ENCODE measurements at regions not wholly inside any gene's neighbourhood (a gene's known extent, or its start where the extent isn't known, plus 50 kb on each side); places are given as distances from the start of the nearest gene placed in this dataset.

DNA sequence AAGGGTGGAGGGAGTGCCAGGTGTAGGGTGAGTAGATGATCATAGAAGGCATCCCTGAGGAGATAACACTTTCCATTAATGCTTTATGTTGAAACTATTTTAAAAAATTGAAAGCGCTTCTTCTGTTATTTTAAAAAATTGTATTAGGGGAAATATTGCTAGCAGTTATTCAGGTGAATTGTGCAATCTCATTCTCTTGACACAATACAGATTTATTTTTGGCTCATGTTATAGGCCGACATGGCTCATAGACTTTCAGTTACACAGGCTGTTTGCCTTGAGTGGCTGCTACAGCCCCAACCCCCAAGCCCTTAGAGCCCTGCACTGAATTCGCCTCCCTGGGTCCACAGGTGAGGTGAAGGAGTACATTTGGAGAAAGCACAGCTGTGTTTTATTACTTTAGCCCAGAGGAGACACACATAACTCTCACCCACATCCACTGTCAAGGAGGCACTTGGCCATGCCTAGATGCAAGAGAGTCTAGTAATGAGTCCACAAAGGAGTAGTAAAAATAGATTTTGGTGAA is 228.2 kb downstream of the RFPL4B start:
- Histone ChIP-seq H3K4me3 (ENCODE audit: low read depth, low read length) (no peak overlapping the region), H3K27ac (no peak overlapping the region), H3K27me3 (replicated peaks) (no peaks in the 10 kb centered on the region), H3K36me3 (replicated peaks) (no peaks in the 10 kb centered on the region)
- in situ Hi-C loops (cut with HindIII; ENCODE audit: low pct_ligation_motif_present, low sequenced_read_pairs) = no loop called here
- TF ChIP-seq, protein P1, sequence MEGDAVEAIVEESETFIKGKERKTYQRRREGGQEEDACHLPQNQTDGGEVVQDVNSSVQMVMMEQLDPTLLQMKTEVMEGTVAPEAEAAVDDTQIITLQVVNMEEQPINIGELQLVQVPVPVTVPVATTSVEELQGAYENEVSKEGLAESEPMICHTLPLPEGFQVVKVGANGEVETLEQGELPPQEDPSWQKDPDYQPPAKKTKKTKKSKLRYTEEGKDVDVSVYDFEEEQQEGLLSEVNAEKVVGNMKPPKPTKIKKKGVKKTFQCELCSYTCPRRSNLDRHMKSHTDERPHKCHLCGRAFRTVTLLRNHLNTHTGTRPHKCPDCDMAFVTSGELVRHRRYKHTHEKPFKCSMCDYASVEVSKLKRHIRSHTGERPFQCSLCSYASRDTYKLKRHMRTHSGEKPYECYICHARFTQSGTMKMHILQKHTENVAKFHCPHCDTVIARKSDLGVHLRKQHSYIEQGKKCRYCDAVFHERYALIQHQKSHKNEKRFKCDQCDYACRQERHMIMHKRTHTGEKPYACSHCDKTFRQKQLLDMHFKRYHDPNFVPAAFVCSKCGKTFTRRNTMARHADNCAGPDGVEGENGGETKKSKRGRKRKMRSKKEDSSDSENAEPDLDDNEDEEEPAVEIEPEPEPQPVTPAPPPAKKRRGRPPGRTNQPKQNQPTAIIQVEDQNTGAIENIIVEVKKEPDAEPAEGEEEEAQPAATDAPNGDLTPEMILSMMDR (IDR thresholded peaks at IDR 0.05; ENCODE audit: low read depth, low read length, missing control alignments) = no peak
- DNase-seq = no peak

DNA sequence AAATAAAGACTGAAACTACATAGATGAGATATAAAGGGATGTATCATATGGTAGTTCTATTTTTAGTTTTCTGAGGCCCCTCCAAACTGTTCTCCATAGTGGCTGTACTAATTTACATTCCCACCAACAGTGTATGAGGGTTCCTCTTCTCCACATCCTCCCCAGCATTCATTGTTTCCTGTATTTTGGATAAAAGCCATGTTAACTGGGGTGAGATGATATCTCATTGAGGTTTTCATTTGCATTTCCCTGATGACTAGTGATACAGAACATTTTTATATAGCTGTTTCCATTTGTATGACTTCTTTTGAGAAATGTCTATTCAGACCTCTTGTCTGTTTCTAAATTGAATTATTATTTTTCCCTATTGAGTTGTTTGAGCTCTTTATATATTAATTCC is 229.3 kb downstream of the RFPL4B start:
- DNase-seq = no peak
- in situ Hi-C loops (cut with HindIII; ENCODE audit: low pct_ligation_motif_present, low sequenced_read_pairs) = no loop called here
- H3K27ac ChIP-seq = no peak overlapping the region
- H3K4me3 ChIP-seq (ENCODE audit: low read depth, low read length) = no peak overlapping the region
- TF ChIP-seq, protein P1 (IDR thresholded peaks at IDR 0.05; ENCODE audit: low read depth, low read length, missing control alignments) = no peak
- H3K36me3 ChIP-seq (replicated peaks) = no peaks in the 10 kb centered on the region
- H3K27me3 ChIP-seq (replicated peaks) = no peaks in the 10 kb centered on the region

DNA sequence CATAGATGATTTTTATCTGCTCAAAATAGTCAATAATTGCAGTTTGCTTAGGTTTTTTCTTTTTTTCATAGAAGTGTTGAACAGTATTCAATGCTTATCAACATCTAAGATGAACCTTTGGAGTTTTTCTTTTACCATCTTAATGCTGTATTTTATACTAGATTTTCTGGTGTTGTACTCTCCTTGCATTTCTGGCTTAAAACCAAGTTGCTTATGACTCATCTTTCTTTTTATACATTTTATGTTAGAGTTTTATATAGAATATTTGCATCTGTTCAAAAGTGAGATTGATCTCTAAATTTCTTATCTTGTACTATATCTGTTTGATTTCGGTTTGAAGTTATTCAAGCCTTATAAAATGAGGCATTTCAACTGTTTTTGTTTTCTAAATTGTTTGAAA is 232.5 kb downstream of the RFPL4B start:
- no peaks in the 10 kb centered on the region for H3K27me3 ChIP-seq (replicated peaks)
- no peaks in the 10 kb centered on the region for H3K36me3 ChIP-seq (replicated peaks)
- H3K27ac ChIP-seq = no peak overlapping the region
- H3K4me3 ChIP-seq (ENCODE audit: low read depth, low read length) = no peak overlapping the region
- in situ Hi-C loops (cut with HindIII; ENCODE audit: low pct_ligation_motif_present, low sequenced_read_pairs) = no loop called here
- DNase-seq = no peak
- TF ChIP-seq, protein P1 (IDR thresholded peaks at IDR 0.05; ENCODE audit: low read depth, low read length, missing control alignments) = no peak

DNA sequence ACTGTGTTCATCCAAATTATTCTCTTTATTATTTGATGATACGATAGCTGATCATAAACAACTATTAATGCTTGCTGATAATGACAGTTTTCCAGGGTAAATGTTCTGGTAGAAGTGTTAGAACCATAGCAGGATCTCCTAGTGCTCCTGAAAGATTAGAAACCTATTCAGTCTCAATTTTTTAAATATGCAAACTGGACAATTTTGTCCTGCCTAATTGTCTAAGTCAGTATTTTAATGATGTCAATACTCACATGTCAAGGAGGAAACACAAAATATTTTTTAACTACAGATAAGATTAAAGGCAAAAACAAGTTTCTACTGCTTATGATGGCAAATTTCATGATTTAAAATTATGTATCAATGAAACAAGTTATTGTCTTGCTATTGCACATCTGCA is 233.9 kb downstream of the RFPL4B start:
- Histone ChIP-seq H3K27ac (no peak overlapping the region), H3K36me3 (replicated peaks) (no peaks in the 10 kb centered on the region), H3K4me3 (ENCODE audit: low read depth, low read length) (no peak overlapping the region), H3K27me3 (replicated peaks) (no peaks in the 10 kb centered on the region)
- TF ChIP-seq, protein P1 (IDR thresholded peaks at IDR 0.05; ENCODE audit: low read depth, low read length, missing control alignments) = no peak
- in situ Hi-C loops (cut with HindIII; ENCODE audit: low pct_ligation_motif_present, low sequenced_read_pairs) = no loop called here
- no peak for DNase-seq

DNA sequence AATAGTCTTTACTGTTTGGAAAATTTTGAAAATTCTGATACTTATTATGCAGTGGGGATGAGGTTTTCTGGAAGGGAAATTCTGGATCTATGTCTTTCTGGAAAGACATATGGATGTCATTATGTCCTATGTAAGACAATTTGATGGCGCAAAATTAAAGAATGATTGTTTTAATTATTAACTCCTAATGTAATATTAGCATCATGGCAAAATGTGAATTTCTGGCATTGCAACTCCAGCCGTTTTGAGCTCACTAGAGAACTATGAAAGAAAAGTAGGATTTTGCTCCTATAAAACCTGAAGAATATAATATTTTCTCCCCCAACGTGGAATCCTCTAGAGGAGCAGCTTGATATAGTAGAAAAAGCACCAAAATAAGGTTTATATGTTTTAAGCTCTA is 243.2 kb downstream of the RFPL4B start:
- Histone ChIP-seq H3K27ac (no peak overlapping the region), H3K36me3 (replicated peaks) (no peaks in the 10 kb centered on the region), H3K27me3 (replicated peaks) (no peaks in the 10 kb centered on the region), H3K4me3 (ENCODE audit: low read depth, low read length) (no peak overlapping the region)
- TF ChIP-seq, protein P1 (IDR thresholded peaks at IDR 0.05; ENCODE audit: low read depth, low read length, missing control alignments) = no peak
- in situ Hi-C loops (cut with HindIII; ENCODE audit: low pct_ligation_motif_present, low sequenced_read_pairs) = no loop called here
- no peak for DNase-seq

DNA sequence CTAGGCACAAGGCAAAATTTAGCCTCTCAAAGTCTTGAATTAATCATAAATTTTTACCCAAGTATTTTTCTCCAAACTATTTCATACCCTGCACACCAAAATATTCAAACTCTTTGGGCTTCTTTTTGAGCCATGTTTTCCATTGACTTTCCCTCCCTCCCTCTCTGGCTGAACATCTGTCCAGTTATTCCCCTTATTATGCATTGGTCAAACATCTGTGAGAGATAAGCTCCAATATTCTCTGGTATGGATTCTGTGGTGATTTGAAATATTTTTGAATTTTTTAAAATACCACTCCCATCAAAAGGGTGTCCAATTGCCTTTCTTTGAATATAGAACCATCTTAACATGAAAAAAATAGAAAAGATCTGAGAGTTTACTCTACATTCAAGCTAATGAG is 244.2 kb downstream of the RFPL4B start:
- TF ChIP-seq, protein P1 (IDR thresholded peaks at IDR 0.05; ENCODE audit: low read depth, low read length, missing control alignments) = no peak
- no peaks in the 10 kb centered on the region for H3K36me3 ChIP-seq (replicated peaks)
- no peaks in the 10 kb centered on the region for H3K27me3 ChIP-seq (replicated peaks)
- in situ Hi-C loops (cut with HindIII; ENCODE audit: low pct_ligation_motif_present, low sequenced_read_pairs) = no loop called here
- no peak overlapping the region for H3K4me3 ChIP-seq (ENCODE audit: low read depth, low read length)
- no peak overlapping the region for H3K27ac ChIP-seq
- no peak for DNase-seq
